Colonic mucosa (tissue), 4 donors: ENCODE measurements at regions not wholly inside any gene's neighbourhood (a gene's known extent, or its start where the extent isn't known, plus 50 kb on each side); places are given as distances from the start of the nearest gene placed in this dataset.
A peak's percentile ranks its signal among the peaks of the same experiment; 100 is the strongest.

ENCODE experiments used
- DNase-seq: peaks from one replicate; pipeline ENCODE4 v3.0.0-alpha.2; 2020
- H3K27ac ChIP-seq: fragments of 200-600 bp; one replicate; pipeline ENCODE4 v1.8.0; 2021
- H3K27me3 ChIP-seq: fragments of 200-600 bp; one replicate; pipeline ENCODE4 v1.8.0; 2021
- H3K36me3 ChIP-seq: fragments of 200-600 bp; one replicate; pipeline ENCODE4 v1.8.0; 2021
- H3K4me1 ChIP-seq: fragments of 200-600 bp; one replicate; pipeline ENCODE4 v1.8.0; 2021; ENCODE audit warnings: mild to moderate bottlenecking
- H3K4me3 ChIP-seq: fragments of 200-600 bp; one replicate; pipeline ENCODE4 v1.8.0; 2021
- H3K9ac ChIP-seq, 2 donors: one replicate each; pipeline ENCODE4 v1.7.0; 2013; ENCODE audit warnings: control low read depth in 2 of 2, low read depth in 2 of 2, low read length in 2 of 2
- H3K9me3 ChIP-seq: fragments of 200-600 bp; one replicate; pipeline ENCODE4 v1.8.0; 2021
- intact Hi-C: fragments of 100-400 bp; cut with DNase I; formaldehyde crosslinking; loops from one replicate; pipeline ENCODE4 v1.14.1; 2022
- TF ChIP-seq, protein P1 (sequence below): fragments of 200-600 bp; IDR thresholded peaks from one replicate; pipeline ENCODE4 v1.8.0; 2022; ENCODE audit warnings: antibody characterized with exemption, mild to moderate bottlenecking
- donor health status: healthy.
- donor health status: DM: no; HTN: no; CAD: no.
- donor health status: DM: no; HTN: no; CAD: no.

DNA sequence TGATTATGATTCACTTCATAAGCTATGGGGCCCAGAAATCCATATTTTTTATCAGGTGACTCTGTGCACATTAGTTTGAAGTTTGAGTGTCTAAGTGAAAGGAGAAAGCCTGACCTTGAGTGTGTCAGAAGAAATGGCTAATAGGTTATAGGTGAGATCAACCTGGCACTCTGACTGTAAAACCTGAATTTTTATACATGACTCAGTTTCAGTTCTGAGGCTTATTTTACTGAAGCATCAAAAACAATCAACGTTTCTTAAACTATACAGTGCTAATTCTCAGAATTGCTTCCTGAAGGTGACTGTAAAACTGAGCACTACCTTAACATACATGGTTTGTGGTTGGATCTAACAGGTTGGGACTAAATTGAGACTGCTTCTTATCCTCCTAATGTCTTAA is 159.4 kb upstream of the AHR start:
- no peak overlapping the region for H3K9ac ChIP-seq
- no peaks in the 10 kb centered on the region for H3K27me3 ChIP-seq
- intact Hi-C loops: no loop called here
- H3K4me3 ChIP-seq: no peak overlapping the region
- no peaks in the 10 kb centered on the region for H3K9me3 ChIP-seq
- H3K4me1 ChIP-seq: no peaks in the 10 kb centered on the region
- peak overlapping the region; percentile 11 for H3K27ac ChIP-seq
- DNase-seq: no peak
- H3K36me3 ChIP-seq: no peaks in the 10 kb centered on the region
- TF ChIP-seq, protein P1, sequence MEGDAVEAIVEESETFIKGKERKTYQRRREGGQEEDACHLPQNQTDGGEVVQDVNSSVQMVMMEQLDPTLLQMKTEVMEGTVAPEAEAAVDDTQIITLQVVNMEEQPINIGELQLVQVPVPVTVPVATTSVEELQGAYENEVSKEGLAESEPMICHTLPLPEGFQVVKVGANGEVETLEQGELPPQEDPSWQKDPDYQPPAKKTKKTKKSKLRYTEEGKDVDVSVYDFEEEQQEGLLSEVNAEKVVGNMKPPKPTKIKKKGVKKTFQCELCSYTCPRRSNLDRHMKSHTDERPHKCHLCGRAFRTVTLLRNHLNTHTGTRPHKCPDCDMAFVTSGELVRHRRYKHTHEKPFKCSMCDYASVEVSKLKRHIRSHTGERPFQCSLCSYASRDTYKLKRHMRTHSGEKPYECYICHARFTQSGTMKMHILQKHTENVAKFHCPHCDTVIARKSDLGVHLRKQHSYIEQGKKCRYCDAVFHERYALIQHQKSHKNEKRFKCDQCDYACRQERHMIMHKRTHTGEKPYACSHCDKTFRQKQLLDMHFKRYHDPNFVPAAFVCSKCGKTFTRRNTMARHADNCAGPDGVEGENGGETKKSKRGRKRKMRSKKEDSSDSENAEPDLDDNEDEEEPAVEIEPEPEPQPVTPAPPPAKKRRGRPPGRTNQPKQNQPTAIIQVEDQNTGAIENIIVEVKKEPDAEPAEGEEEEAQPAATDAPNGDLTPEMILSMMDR: no peak

GRCh38 chr7:17140406-17140805 is 158.0 kb upstream of the AHR start:
- no peaks in the 10 kb centered on the region for H3K27me3 ChIP-seq
- TF ChIP-seq, protein P1: no peak
- H3K4me3 ChIP-seq: no peak overlapping the region
- no peak overlapping the region for H3K27ac ChIP-seq
- intact Hi-C loops: no loop called here
- DNase-seq: no peak
- H3K9ac ChIP-seq: no peak overlapping the region
- no peaks in the 10 kb centered on the region for H3K9me3 ChIP-seq
- no peaks in the 10 kb centered on the region for H3K4me1 ChIP-seq
- no peaks in the 10 kb centered on the region for H3K36me3 ChIP-seq

DNA sequence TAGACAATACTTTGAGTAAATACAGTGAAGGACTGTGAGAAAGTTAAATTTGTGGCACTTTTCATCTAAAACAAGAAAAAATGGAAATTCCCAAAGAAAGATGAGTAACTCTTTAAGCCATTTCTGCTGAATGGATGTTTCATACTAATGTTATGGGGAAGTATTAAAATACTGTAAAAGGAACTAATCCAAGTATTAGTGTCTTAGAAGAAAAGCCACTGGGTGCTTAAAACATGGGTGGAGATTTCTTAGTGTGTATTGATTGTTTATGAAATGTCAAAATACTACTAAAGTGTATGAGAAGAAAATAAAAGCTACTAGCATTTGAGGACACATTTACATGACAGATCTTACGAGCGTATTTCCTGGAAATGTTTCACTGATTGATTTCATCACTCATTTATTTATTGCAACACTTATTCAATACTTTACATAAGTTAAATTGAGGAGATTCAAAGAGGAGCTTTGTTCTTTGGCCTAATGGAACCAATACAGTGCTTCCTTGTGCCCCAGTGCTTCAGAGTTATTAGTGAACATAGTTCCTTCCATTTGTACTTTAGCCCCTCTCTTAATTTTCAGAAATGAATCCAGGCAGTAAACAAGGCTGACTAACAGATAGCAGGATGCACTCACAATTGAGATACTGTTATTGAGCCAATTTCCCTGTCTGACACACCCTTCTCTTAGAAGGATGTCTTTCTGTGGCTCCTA is 155.5 kb upstream of the AHR start:
- DNase-seq: no peak
- TF ChIP-seq, protein P1: no peak

DNA sequence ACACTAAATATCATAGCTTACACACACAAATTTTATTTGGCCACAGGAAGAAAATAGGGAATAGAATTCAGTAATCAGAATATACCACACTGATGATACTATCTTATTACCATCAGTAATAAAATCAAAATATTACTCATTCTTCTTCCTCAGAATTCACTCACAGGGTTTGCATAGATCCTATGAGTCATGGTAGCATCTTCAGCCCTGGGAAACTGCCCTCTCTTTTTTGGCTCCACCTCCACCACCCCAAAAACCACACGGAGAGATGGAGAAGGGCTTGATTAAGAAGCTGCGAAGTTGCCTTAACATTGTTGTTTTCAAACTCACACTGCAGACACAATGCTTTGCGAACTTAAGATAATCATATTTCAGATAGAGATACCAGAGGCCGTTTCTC is 154.1 kb upstream of the AHR start:
- intact Hi-C loops: no loop called here
- H3K9me3 ChIP-seq: no peaks in the 10 kb centered on the region
- no peak for DNase-seq
- no peak overlapping the region for H3K9ac ChIP-seq
- TF ChIP-seq, protein P1: no peak
- no peaks in the 10 kb centered on the region for H3K27me3 ChIP-seq
- no peak overlapping the region for H3K4me3 ChIP-seq
- H3K4me1 ChIP-seq: no peaks in the 10 kb centered on the region
- no peaks in the 10 kb centered on the region for H3K36me3 ChIP-seq
- H3K27ac ChIP-seq: no peak overlapping the region

More for the DNA sequence above, 155.5 kb upstream of the AHR start:
- H3K27ac ChIP-seq: peak overlapping the region; percentile 16
- H3K4me1 ChIP-seq: no peaks in the 10 kb centered on the region
- no peaks in the 10 kb centered on the region for H3K9me3 ChIP-seq
- H3K27me3 ChIP-seq: no peaks in the 10 kb centered on the region
- H3K36me3 ChIP-seq: no peaks in the 10 kb centered on the region
- H3K9ac ChIP-seq: no peak overlapping the region
- H3K4me3 ChIP-seq: no peak overlapping the region
- intact Hi-C loops: no loop called here

GRCh38 chr7:17146621-17147020 is 151.8 kb upstream of the AHR start:
- H3K9me3 ChIP-seq: no peaks in the 10 kb centered on the region
- H3K4me3 ChIP-seq: no peak overlapping the region
- DNase-seq: no peak
- no peak overlapping the region for H3K27ac ChIP-seq
- TF ChIP-seq, protein P1: no peak
- no peaks in the 10 kb centered on the region for H3K36me3 ChIP-seq
- no peaks in the 10 kb centered on the region for H3K27me3 ChIP-seq
- H3K9ac ChIP-seq: no peak overlapping the region
- intact Hi-C loops: no loop called here
- H3K4me1 ChIP-seq: no peaks in the 10 kb centered on the region
